T1000 (cell line): ENCODE measurements at regions not wholly inside any gene's neighbourhood (a gene's known extent, or its start where the extent isn't known, plus 50 kb on each side); places are given as distances from the start of the nearest gene placed in this dataset.
"Not testable (repeated sequence)": the region's sequence is repeated elsewhere in the genome, so short reads cannot be mapped to it uniquely, and the experiment has no call there.

Source experiments
- DNase-seq: peaks from one replicate; lab custom pipeline; 2025; ENCODE audit warnings: mixed read lengths; lab: John Stamatoyannopoulos, UW

GRCh38 chr2:57177176-57177575 lies 869.4 kb upstream of the VRK2 start:
- no peak for DNase-seq

GRCh38 chr2:57180042-57180567 lies 866.5 kb upstream of the VRK2 start:
- no peak for DNase-seq

GRCh38 chr2:57180678-57181077 lies 865.9 kb upstream of the VRK2 start:
- no peak for DNase-seq

- no peak for DNase-seq
These were observed 865.1 kb upstream of the VRK2 start for GRCh38 chr2:57181315-57182038.

- no peak for DNase-seq
These were observed 863.7 kb upstream of the VRK2 start for GRCh38 chr2:57182916-57183315.

GRCh38 chr2:57185568-57185967 lies 861.0 kb upstream of the VRK2 start:
- DNase-seq: no peak

- no peak for DNase-seq
These were observed 856.6 kb upstream of the VRK2 start for GRCh38 chr2:57190007-57190406.

- no peak for DNase-seq
These were observed 846.9 kb upstream of the VRK2 start for GRCh38 chr2:57199663-57200062.

- DNase-seq: no peak
These were observed 842.2 kb upstream of the VRK2 start for GRCh38 chr2:57204364-57204763.

GRCh38 chr2:57205241-57205640 lies 841.4 kb upstream of the VRK2 start:
- no peak for DNase-seq

- DNase-seq: no peak
These were observed 839.4 kb upstream of the VRK2 start for GRCh38 chr2:57207191-57207590.

- DNase-seq: no peak
These were observed 836.8 kb upstream of the VRK2 start for GRCh38 chr2:57209799-57210198.

GRCh38 chr2:57210855-57211254 lies 835.8 kb upstream of the VRK2 start:
- no peak for DNase-seq

- no peak for DNase-seq
These were observed 829.6 kb upstream of the VRK2 start for GRCh38 chr2:57217013-57217412.

- no peak for DNase-seq
These were observed 828.4 kb upstream of the VRK2 start for GRCh38 chr2:57218206-57218605.

- not testable (repeated sequence) for DNase-seq
These were observed 816.9 kb upstream of the VRK2 start for GRCh38 chr2:57229706-57230105.

GRCh38 chr2:57232341-57232740 lies 814.3 kb upstream of the VRK2 start:
- not testable (repeated sequence) for DNase-seq

- not testable (repeated sequence) for DNase-seq
These were observed 795.1 kb upstream of the VRK2 start for GRCh38 chr2:57251495-57251894.

- not testable (repeated sequence) for DNase-seq
These were observed 770.2 kb upstream of the VRK2 start for GRCh38 chr2:57276408-57276807.

- no peak for DNase-seq
These were observed 768.2 kb upstream of the VRK2 start for GRCh38 chr2:57278451-57278850.

GRCh38 chr2:57291209-57291608 lies 755.4 kb upstream of the VRK2 start:
- no peak for DNase-seq

GRCh38 chr2:57296795-57297517 lies 749.6 kb upstream of the VRK2 start:
- no peak for DNase-seq

GRCh38 chr2:57313678-57314077 lies 732.9 kb upstream of the VRK2 start:
- no peak for DNase-seq
